ENCODE measurements at regions not wholly inside any gene's neighbourhood (a gene's known extent, or its start where the extent isn't known, plus 50 kb on each side); places are given as distances from the start of the nearest gene placed in this dataset.

GRCh38 chr17:51395621-51396020, 135.3 kb downstream of the UTP18 start:
- no peak overlapping the region for H3K4me3 ChIP-seq (replicated peaks; ENCODE audit: insufficient read depth, low read length)
- H3K27ac ChIP-seq (replicated peaks): no peak overlapping the region
- no peaks in the 10 kb centered on the region for H3K27me3 ChIP-seq (ENCODE audit: insufficient read depth, poor library complexity, severe bottlenecking)
- TF ChIP-seq SPI1 (IDR thresholded peaks at IDR 0.05; ENCODE audit: borderline replicate concordance, low read depth) (no peak), POLR2AphosphoS5 (IDR thresholded peaks at IDR 0.05; ENCODE audit: low read depth) (no peak), REST (IDR thresholded peaks at IDR 0.05; ENCODE audit: insufficient replicate concordance, low read depth) (no peak), GABPA (IDR thresholded peaks at IDR 0.05; ENCODE audit: low read depth) (no peak)
- TF ChIP-seq, protein P1, sequence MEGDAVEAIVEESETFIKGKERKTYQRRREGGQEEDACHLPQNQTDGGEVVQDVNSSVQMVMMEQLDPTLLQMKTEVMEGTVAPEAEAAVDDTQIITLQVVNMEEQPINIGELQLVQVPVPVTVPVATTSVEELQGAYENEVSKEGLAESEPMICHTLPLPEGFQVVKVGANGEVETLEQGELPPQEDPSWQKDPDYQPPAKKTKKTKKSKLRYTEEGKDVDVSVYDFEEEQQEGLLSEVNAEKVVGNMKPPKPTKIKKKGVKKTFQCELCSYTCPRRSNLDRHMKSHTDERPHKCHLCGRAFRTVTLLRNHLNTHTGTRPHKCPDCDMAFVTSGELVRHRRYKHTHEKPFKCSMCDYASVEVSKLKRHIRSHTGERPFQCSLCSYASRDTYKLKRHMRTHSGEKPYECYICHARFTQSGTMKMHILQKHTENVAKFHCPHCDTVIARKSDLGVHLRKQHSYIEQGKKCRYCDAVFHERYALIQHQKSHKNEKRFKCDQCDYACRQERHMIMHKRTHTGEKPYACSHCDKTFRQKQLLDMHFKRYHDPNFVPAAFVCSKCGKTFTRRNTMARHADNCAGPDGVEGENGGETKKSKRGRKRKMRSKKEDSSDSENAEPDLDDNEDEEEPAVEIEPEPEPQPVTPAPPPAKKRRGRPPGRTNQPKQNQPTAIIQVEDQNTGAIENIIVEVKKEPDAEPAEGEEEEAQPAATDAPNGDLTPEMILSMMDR (IDR thresholded peaks at IDR 0.05; ENCODE audit: insufficient read depth, low read length): no peak
- no peak for DNase-seq (ENCODE audit: low read depth in 1 of 2, low spot score in 1 of 2)

GRCh38 chr17:51397361-51398127, 137.2 kb downstream of the UTP18 start:
- Histone ChIP-seq H3K27ac (replicated peaks) (no peak overlapping the region), H3K27me3 (ENCODE audit: insufficient read depth, poor library complexity, severe bottlenecking) (no peaks in the 10 kb centered on the region), H3K4me3 (replicated peaks; ENCODE audit: insufficient read depth, low read length) (no peak overlapping the region)
- no peak for DNase-seq (ENCODE audit: low read depth in 1 of 2, low spot score in 1 of 2)
- TF ChIP-seq GABPA (IDR thresholded peaks at IDR 0.05; ENCODE audit: low read depth): no peak
- TF ChIP-seq POLR2AphosphoS5 (IDR thresholded peaks at IDR 0.05; ENCODE audit: low read depth): no peak
- TF ChIP-seq REST (IDR thresholded peaks at IDR 0.05; ENCODE audit: insufficient replicate concordance, low read depth): no peak
- TF ChIP-seq SPI1 (IDR thresholded peaks at IDR 0.05; ENCODE audit: borderline replicate concordance, low read depth): no peak
- TF ChIP-seq, protein P1 (IDR thresholded peaks at IDR 0.05; ENCODE audit: insufficient read depth, low read length): no peak

DNA sequence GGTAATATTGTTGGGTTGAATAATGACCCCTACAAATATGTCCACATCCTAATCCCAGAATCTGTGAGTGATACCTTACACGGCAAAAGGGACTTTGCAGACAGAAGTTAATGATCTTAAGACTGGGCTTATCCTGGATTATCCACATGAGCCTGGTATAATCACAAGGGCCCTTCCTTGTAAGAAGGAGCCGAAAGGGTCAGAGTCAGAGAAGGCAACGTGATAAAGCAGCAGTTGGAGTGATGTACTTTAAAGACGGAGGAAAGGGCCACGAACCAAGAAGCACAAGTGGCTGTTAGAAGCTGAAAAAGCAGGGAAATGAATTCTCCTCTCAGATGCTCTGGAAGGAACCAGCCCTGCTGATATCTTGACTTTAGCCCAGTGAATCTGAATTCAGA, 137.8 kb downstream of the UTP18 start:
- no peak overlapping the region for H3K4me3 ChIP-seq (replicated peaks; ENCODE audit: insufficient read depth, low read length)
- DNase-seq (ENCODE audit: low read depth in 1 of 2, low spot score in 1 of 2): no peak
- no peak overlapping the region for H3K27ac ChIP-seq (replicated peaks)
- no peaks in the 10 kb centered on the region for H3K27me3 ChIP-seq (ENCODE audit: insufficient read depth, poor library complexity, severe bottlenecking)
- TF ChIP-seq REST (IDR thresholded peaks at IDR 0.05; ENCODE audit: insufficient replicate concordance, low read depth): no peak
- no peak for TF ChIP-seq GABPA (IDR thresholded peaks at IDR 0.05; ENCODE audit: low read depth)
- no peak for TF ChIP-seq SPI1 (IDR thresholded peaks at IDR 0.05; ENCODE audit: borderline replicate concordance, low read depth)
- no peak for TF ChIP-seq POLR2AphosphoS5 (IDR thresholded peaks at IDR 0.05; ENCODE audit: low read depth)
- TF ChIP-seq, protein P1 (IDR thresholded peaks at IDR 0.05; ENCODE audit: insufficient read depth, low read length): no peak
